Pancreas (tissue), 10 donors: ENCODE measurements at regions not wholly inside any gene's neighbourhood (a gene's known extent, or its start where the extent isn't known, plus 50 kb on each side); places are given as distances from the start of the nearest gene placed in this dataset.

Experiments used
- ATAC-seq, 4 donors: fragments of 200-7000 bp; cut with Tn5 transposase; one replicate each; pipeline versions ENCODE4 v1.8.0 to v1.9.1; 2020; ENCODE audit warnings: mild to moderate bottlenecking in 4 of 4, moderate library complexity in 4 of 4
- DNase-seq, 6 donors: peaks; one replicate each; pipeline ENCODE4 v3.0.0-alpha.2; 2020
- FAIRE-seq: peaks from 2 replicates; lab custom pipeline; 2012; peaks lifted over from hg19 to GRCh38; lab: Jason Lieb, UNC
- H3K27ac ChIP-seq, 4 donors: fragments of 200-600 bp; sonication (generic); 1 replicate in 3 of 4; 2 replicates in 1 of 4; pipeline versions ENCODE4 v1.5.0 to v1.8.0; 2020
- H3K27me3 ChIP-seq, 4 donors: fragments of 200-600 bp; one replicate each; pipeline ENCODE4 v1.8.0; 2021
- H3K36me3 ChIP-seq, 3 donors: fragments of 200-600 bp; sonication (generic) in 1 of 3; one replicate each; pipeline versions ENCODE4 v1.5.0 to v1.8.0; 2020 to 2021
- H3K4me1 ChIP-seq, 3 donors: fragments of 200-600 bp; one replicate each; pipeline ENCODE4 v1.8.0; 2021
- H3K4me3 ChIP-seq, 4 donors: fragments of 200-600 bp; sonication (generic) in 2 of 4; one replicate each; pipeline versions ENCODE4 v1.5.0 to v1.8.0; 2020 to 2021
- H3K9me3 ChIP-seq, 4 donors: fragments of 200-600 bp; one replicate each; pipeline ENCODE4 v1.8.0; 2021
- CTCF ChIP-seq, 4 donors: fragments of 200-600 bp; sonication (generic) in 3 of 4; IDR thresholded peaks; one replicate each; pipeline versions ENCODE4 v1.5.0 to v1.8.0; 2021; ENCODE audit warnings: antibody characterized with exemption in 4 of 4
- WGBS, 2 donors: extraction: QIAGEN DNeasy Blood & Tissue Kit; methylation state at CpG; one replicate each; pipeline ENCODE4 v1.1.7; 2013; 5-methylcytosine and 5-hydroxymethylcytosine counted together
- intact Hi-C, 3 donors: fragments of 100-400 bp; cut with DNase I; formaldehyde crosslinking; loops; one replicate each; pipeline versions ENCODE4 v1.11.1 to v1.14.2; 2022
- donor health status: healthy with polysubstance abuse.
- donor health status: DM: no; HTN: no; CAD: no; lungs with moderate emphysema.
- donor health status: DM: no; HTN: no; CAD: no.
- donor health status: control.
- donor health status: control.
- donor health status: Bipolar disorder and iron deficiency.
- donor health status: DM: yes; HTN: yes; CAD: no.
- donor health status: DM: no; HTN: no; CAD: no.
- donor health status: DM: no; HTN: no; CAD: no.
- donor health status: DM: yes; HTN: yes; CAD: no.

- intact Hi-C loops = no loop called here
- DNase-seq (no peak), FAIRE-seq (no peak), ATAC-seq (no peak)
- TF ChIP-seq CTCF (IDR thresholded peaks at IDR 0.05) = no peak
- Histone ChIP-seq H3K36me3 (no peaks in the 10 kb centered on the region), H3K9me3 (no peaks in the 10 kb centered on the region), H3K27ac (no peak overlapping the region), H3K27me3 (no peaks in the 10 kb centered on the region), H3K4me1 (no peaks in the 10 kb centered on the region), H3K4me3 (no peak overlapping the region)
- 52 to 64% methylated on average over 4 of the region's 4 CpGs for WGBS, 2 donors
Observed at GRCh38 chr22:34380532-34380931, 460.3 kb upstream of the LARGE1 start.

- H3K4me1 ChIP-seq = no peaks in the 10 kb centered on the region
- DNase-seq (no peak), FAIRE-seq (no peak), ATAC-seq (no peak)
- no peaks in the 10 kb centered on the region for H3K27me3 ChIP-seq
- intact Hi-C loops = no loop called here
- H3K27ac ChIP-seq = no peak overlapping the region
- no peak for TF ChIP-seq CTCF (IDR thresholded peaks at IDR 0.05)
- H3K36me3 ChIP-seq = no peaks in the 10 kb centered on the region
- WGBS, 2 donors = 43 to 44% methylated on average over 3 of the region's 3 CpGs
- H3K9me3 ChIP-seq = no peaks in the 10 kb centered on the region
- H3K4me3 ChIP-seq = no peak overlapping the region
Observed at GRCh38 chr22:34390400-34390799, 470.1 kb upstream of the LARGE1 start.

DNA sequence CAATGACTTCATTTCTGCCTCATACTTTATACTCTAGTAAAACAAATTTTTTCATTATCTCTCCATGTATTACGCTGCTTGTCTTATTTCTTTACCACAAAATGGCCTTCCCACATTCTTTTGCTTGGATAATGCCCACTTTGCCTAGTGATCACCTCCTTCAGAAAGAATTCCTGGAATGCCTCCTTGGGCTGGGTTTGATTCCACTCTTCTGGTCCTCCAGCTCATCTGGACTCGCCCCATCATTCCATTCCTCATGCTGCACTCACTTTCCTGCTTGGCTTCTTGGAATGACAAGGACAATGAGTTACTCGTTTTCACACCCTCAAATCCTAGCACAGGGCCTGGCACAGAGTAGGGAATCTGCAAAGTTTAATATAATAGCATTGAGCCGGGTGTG is 475.1 kb upstream of the LARGE1 start:
- no peak for FAIRE-seq
- 44 to 58% methylated on average over 4 of the region's 4 CpGs for WGBS, 2 donors
- no peak for ATAC-seq
- intact Hi-C loops = no loop called here
- H3K36me3 ChIP-seq = no peaks in the 10 kb centered on the region
- no peak overlapping the region for H3K27ac ChIP-seq
- no peaks in the 10 kb centered on the region for H3K27me3 ChIP-seq
- DNase-seq = no peak
- H3K4me1 ChIP-seq = no peaks in the 10 kb centered on the region
- TF ChIP-seq CTCF (IDR thresholded peaks at IDR 0.05) = no peak
- no peak overlapping the region for H3K4me3 ChIP-seq
- no peaks in the 10 kb centered on the region for H3K9me3 ChIP-seq

DNA sequence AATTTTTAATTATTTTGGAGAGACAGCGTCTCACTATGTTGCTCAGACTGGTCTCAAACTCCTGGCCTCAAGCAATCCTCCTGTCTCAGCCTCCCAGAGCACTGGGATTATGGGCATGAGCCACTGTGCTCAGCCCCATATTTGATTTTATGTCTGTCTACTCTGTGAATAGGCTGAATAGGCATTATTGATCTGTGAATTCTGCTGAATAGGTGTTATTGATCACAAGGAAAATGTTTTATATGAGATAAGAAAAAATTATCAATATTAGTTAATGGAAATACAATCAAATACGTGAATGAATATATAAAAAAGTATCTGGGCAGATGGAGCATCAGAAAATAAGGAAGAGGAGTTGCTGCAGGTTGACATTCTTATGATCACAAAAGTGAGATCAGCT is 483.4 kb upstream of the LARGE1 start:
- Histone ChIP-seq H3K36me3 (no peaks in the 10 kb centered on the region), H3K27ac (no peak overlapping the region), H3K4me3 (no peak overlapping the region), H3K27me3 (no peaks in the 10 kb centered on the region), H3K4me1 (no peaks in the 10 kb centered on the region), H3K9me3 (no peaks in the 10 kb centered on the region)
- intact Hi-C loops = no loop called here
- WGBS, 2 donors = 54% methylated on average over 2 of the region's 2 CpGs
- no peak for FAIRE-seq
- DNase-seq = no peak
- TF ChIP-seq CTCF (IDR thresholded peaks at IDR 0.05) = no peak
- ATAC-seq = no peak

- Histone ChIP-seq H3K4me3 (no peak overlapping the region), H3K27me3 (no peaks in the 10 kb centered on the region), H3K9me3 (no peaks in the 10 kb centered on the region), H3K36me3 (no peaks in the 10 kb centered on the region), H3K27ac (no peak overlapping the region), H3K4me1 (no peaks in the 10 kb centered on the region)
- intact Hi-C loops = loop anchor here in 1 of 3 donors (10.0 kb wide), 1 partner anchor 745 kb away; no protein-coding TSS in a partner anchor
- TF ChIP-seq CTCF (IDR thresholded peaks at IDR 0.05) = no peak
- FAIRE-seq (no peak), ATAC-seq (no peak), DNase-seq (no peak)
- WGBS, 2 donors = 35 to 42% methylated on average over 4 of the region's 4 CpGs
Observed at GRCh38 chr22:34410111-34410510, 489.8 kb upstream of the LARGE1 start.
